Gastroesophageal sphincter (tissue), 3 donors: ENCODE measurements at regions not wholly inside any gene's neighbourhood (a gene's known extent, or its start where the extent isn't known, plus 50 kb on each side); places are given as distances from the start of the nearest gene placed in this dataset.

Source experiments
- CTCF ChIP-seq, 4 experiments: fragments of 200-600 bp in 2 of 4; fragments of 450-650 bp in 2 of 4; sonication (generic) in 1 of 4; IDR thresholded peaks; one replicate each; pipeline ENCODE4 v1.5.1; 2017 to 2019; ENCODE audit warnings: antibody characterized with exemption in 4 of 4, mild to moderate bottlenecking in 2 of 4, moderate library complexity in 2 of 4
- POLR2A ChIP-seq, 2 donors: fragments of 450-650 bp; IDR thresholded peaks; one replicate each; pipeline ENCODE4 v1.6.1; 2017; ENCODE audit warnings: antibody characterized with exemption in 2 of 2, mild to moderate bottlenecking in 2 of 2, moderate library complexity in 1 of 2

- TF ChIP-seq CTCF (IDR thresholded peaks at IDR 0.05) (no peak), POLR2A (IDR thresholded peaks at IDR 0.05) (no peak)
Measured at GRCh38 chrX:149129767-149130166, 375.3 kb downstream of the IDS start.
